H54 (cell line): ENCODE measurements at regions not wholly inside any gene's neighbourhood (a gene's known extent, or its start where the extent isn't known, plus 50 kb on each side); places are given as distances from the start of the nearest gene placed in this dataset.
"Not testable (repeated sequence)": the region's sequence is repeated elsewhere in the genome, so short reads cannot be mapped to it uniquely, and the experiment has no call there.

Source experiments
- DNase-seq: peaks from one replicate; pipeline ENCODE4 v3.0.0; 2011; ENCODE audit warnings: low spot score, mixed read lengths; ENCODE audit not compliant: insufficient read length
- FAIRE-seq: peaks from 3 replicates; lab custom pipeline; 2011; peaks lifted over from hg19 to GRCh38; lab: Jason Lieb, UNC
- POLR2A ChIP-seq: IDR thresholded peaks from 2 replicates; pipeline ENCODE4 v1.6.1; 2011; ENCODE audit warnings: low read depth, mild to moderate bottlenecking, low read length

- no peak for FAIRE-seq
These were observed 231.7 kb downstream of the AASDHPPT start for GRCh38 chr11:106309070-106309684.

GRCh38 chr11:106311531-106312230, 234.2 kb downstream of the AASDHPPT start:
- no peak for FAIRE-seq
- no peak for DNase-seq
- TF ChIP-seq POLR2A, result no peak

More at GRCh38 chr11:106309070-106309684, 231.7 kb downstream of the AASDHPPT start:
- no peak for DNase-seq
- no peak for TF ChIP-seq POLR2A

- not testable (repeated sequence) for FAIRE-seq
These were observed 239.8 kb downstream of the AASDHPPT start for GRCh38 chr11:106317208-106317773.

GRCh38 chr11:106321601-106322000, 244.1 kb downstream of the AASDHPPT start:
- FAIRE-seq (no peak), DNase-seq (no peak)
- TF ChIP-seq POLR2A, result no peak

More at GRCh38 chr11:106317208-106317773, 239.8 kb downstream of the AASDHPPT start:
- DNase-seq, result not testable (repeated sequence)

DNA sequence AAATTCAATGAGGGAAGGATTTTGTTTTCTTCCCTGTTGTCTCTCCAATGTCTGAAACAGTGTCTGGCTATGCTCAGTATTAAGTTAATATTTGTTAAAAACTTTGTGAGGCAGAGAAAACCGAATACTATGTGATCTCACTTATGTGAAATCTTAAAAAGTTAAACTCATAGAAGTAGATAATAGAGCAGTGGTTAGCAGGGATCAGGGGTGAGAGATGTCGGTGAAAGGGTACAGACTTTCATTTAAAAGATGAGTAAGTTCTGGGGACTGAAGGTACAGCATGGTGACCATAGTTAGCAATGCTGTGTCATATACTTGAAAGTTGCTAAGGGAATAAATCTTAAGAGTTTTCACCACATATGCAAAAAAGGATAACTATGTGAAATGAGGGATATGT, 244.6 kb downstream of the AASDHPPT start:
- DNase-seq (no peak), FAIRE-seq (no peak)
- TF ChIP-seq POLR2A, result no peak

- no peak for FAIRE-seq
- DNase-seq, result no peak
- no peak for TF ChIP-seq POLR2A
These were observed 248.6 kb downstream of the AASDHPPT start for GRCh38 chr11:106326087-106326486.

DNA sequence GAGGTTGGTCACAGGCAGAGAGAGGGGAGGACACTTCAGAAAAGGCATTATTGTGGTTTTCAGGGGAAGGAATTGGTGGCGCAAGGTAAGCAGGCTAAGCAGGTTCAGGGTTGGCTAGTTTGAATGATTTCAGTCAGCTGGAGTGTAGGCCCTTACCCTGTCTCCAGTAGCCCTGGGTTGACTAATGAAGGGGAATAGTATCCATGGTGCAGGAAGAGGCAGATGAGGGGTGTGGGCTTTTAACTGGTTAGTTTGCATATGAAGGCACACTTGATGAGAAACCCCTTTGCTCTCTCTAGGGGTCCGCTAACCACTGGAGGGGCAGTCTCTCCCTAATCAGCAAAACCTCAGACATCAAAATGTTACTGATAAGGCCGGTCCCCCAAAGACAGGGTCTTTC, 249.7 kb downstream of the AASDHPPT start:
- DNase-seq (no peak), FAIRE-seq (no peak)
- no peak for TF ChIP-seq POLR2A

DNA sequence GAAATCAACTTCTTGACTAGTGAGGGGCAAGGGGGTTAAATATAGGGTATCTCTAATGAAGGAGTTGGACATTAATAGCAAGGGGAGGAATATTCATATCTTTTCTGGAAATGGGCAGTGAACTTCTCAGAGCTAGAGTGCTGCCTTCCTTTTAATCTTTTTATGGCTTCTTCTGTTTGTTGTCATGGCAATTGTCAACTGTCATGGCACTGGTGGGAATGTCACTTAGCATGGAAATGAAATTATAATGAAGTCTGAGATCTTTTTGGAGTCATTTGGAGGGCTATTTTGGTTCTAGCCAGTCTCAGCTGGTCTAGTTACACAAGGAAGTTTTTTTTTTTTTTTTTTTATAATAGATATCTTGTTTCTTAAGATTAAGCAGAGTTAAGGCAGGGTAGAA, 250.2 kb downstream of the AASDHPPT start:
- no peak for FAIRE-seq
- TF ChIP-seq POLR2A, result no peak

DNA sequence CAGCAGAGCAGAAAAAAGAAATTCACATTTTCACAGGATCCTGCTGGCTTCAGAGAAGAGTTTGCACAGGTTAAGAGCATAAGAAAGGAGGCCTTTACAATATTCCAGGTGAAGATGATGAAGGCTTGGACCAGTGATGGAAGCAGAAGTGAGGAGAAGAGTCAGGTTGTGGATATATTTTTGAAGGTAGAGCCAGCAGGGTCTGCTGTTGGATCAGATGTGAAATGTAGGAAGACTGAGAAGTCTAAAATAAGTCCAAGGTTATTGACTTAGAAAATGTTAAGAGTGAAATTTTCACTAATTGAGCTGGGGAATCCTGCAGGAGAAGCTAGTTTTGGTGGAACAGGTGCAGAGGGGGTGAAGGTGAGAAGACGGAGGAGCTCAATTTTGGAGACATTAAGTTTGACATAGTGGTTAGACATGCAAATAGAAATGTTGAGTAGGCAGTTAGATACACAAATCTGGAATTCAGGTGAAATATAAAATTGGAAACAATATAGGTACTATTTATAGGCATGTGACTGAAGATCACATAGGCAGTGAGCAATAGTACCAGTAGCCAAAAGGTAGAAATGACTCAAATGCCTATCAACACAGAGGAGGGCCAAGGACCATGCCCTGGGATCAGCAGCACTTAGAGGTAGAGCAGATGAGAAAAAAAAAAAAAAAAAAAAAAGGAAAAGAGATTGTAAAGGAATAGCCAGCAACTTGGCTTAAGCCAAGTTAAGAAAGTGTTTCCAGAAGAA, 252.0 kb downstream of the AASDHPPT start:
- TF ChIP-seq POLR2A, result no peak
- no peak for FAIRE-seq
- no peak for DNase-seq

More for the DNA sequence above, 250.2 kb downstream of the AASDHPPT start:
- no peak for DNase-seq

GRCh38 chr11:106331176-106331575, 253.7 kb downstream of the AASDHPPT start:
- FAIRE-seq (no peak), DNase-seq (no peak)
- TF ChIP-seq POLR2A, result no peak

GRCh38 chr11:106333678-106334077, 256.2 kb downstream of the AASDHPPT start:
- no peak for DNase-seq
- FAIRE-seq, result no peak
- TF ChIP-seq POLR2A, result no peak

DNA sequence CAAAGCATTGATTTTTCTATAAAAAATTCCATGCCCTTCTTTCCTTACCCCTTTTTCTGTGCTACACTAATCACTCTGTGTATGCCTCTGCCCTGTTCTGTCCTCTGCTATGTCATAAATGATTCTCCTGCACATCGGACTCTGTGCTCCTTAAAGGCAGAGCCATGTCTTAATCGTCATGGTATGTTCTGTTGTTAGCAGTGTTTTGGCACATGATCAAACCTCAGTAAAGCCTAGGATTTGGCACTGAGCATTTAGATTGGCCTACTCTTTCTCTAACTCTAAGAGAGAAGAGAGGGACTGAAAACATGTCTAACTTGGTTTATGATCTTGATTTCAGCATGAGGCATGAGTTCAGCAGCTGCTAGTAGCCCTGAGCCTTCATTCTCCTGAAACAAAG, 266.9 kb downstream of the AASDHPPT start:
- no peak for FAIRE-seq
- TF ChIP-seq POLR2A, result no peak
- DNase-seq, result no peak

GRCh38 chr11:106344966-106345365, 267.5 kb downstream of the AASDHPPT start:
- no peak for DNase-seq
- no peak for FAIRE-seq
- TF ChIP-seq POLR2A, result no peak

DNA sequence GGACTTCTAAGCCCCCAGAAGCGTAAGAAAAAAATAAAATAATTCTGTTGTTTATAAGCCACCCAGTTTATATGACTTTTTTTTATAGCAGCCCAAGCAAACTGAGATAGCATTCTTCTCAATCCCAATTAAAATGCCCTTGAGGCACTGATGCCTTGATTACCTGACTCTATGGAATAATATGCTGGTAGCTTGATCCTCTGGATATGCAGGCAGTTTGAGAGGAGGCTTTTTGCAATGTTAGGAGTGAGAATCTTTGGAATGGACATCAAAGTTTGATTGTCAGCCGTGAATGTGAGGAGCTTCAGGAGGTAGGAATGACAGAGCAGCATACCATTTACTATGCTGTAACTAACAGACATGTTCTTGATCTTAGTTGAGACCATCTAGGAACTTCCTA, 275.6 kb downstream of the AASDHPPT start:
- no peak for FAIRE-seq

More for the DNA sequence above, 275.6 kb downstream of the AASDHPPT start:
- no peak for TF ChIP-seq POLR2A
- no peak for DNase-seq
